HUDEP-2 (cell line): ENCODE measurements at regions not wholly inside any gene's neighbourhood (a gene's known extent, or its start where the extent isn't known, plus 50 kb on each side); places are given as distances from the start of the nearest gene placed in this dataset.

Experiments
- DNase-seq, 76 experiments: peaks; one replicate each; lab custom pipeline; 2025; ENCODE audit not compliant: unreplicated experiment in 76 of 76; lab: John Stamatoyannopoulos, UW

GRCh38 chr5:8314965-8315364, 446.0 kb downstream of the MTRR start:
- no peak for DNase-seq

GRCh38 chr5:8316608-8317280, 447.8 kb downstream of the MTRR start:
- DNase-seq = no peak

- DNase-seq = no peak
Measured at GRCh38 chr5:8317335-8317734, 448.4 kb downstream of the MTRR start.

GRCh38 chr5:8320244-8320643, 451.3 kb downstream of the MTRR start:
- DNase-seq = no peak

GRCh38 chr5:8321272-8321671, 452.3 kb downstream of the MTRR start:
- no peak for DNase-seq

GRCh38 chr5:8322484-8322883, 453.5 kb downstream of the MTRR start:
- DNase-seq = peak in 3 of 76 experiments; percentile 1 to 9 (median 2)

GRCh38 chr5:8327016-8327415, 458.1 kb downstream of the MTRR start:
- DNase-seq = no peak

GRCh38 chr5:8329773-8330172, 460.8 kb downstream of the MTRR start:
- no peak for DNase-seq

GRCh38 chr5:8332666-8333445, 463.9 kb downstream of the MTRR start:
- no peak for DNase-seq

GRCh38 chr5:8333485-8333884, 464.5 kb downstream of the MTRR start:
- DNase-seq = no peak

- no peak for DNase-seq
Measured at GRCh38 chr5:8333977-8334376, 465.0 kb downstream of the MTRR start.

GRCh38 chr5:8340261-8340660, 471.3 kb downstream of the MTRR start:
- peak in 1 of 76 experiments; percentile 1 for DNase-seq

GRCh38 chr5:8340739-8341344, 471.9 kb downstream of the MTRR start:
- peak in 2 of 76 experiments; percentile 2 to 5 for DNase-seq

- no peak for DNase-seq
Measured at GRCh38 chr5:8341406-8341805, 472.5 kb downstream of the MTRR start.

GRCh38 chr5:8347984-8348383, 479.0 kb downstream of the MTRR start:
- DNase-seq = no peak

- DNase-seq = no peak
Measured at GRCh38 chr5:8349855-8350254, 480.9 kb downstream of the MTRR start.

GRCh38 chr5:8350644-8351339, 481.8 kb downstream of the MTRR start:
- no peak for DNase-seq

- no peak for DNase-seq
Measured at GRCh38 chr5:8355981-8356380, 487.0 kb downstream of the MTRR start.

- DNase-seq = no peak
Measured at GRCh38 chr5:8360012-8360411, 491.1 kb downstream of the MTRR start.

GRCh38 chr5:8362495-8362894, 493.5 kb downstream of the MTRR start:
- DNase-seq = no peak

- DNase-seq = no peak
Measured at GRCh38 chr5:8363138-8363537, 494.2 kb downstream of the MTRR start.
